Thyroid gland (tissue), 4 donors: ENCODE measurements at regions not wholly inside any gene's neighbourhood (a gene's known extent, or its start where the extent isn't known, plus 50 kb on each side); places are given as distances from the start of the nearest gene placed in this dataset.

Experiments used
- CTCF ChIP-seq, 6 experiments: fragments of 200-600 bp in 3 of 6; fragments of 450-650 bp in 3 of 6; sonication (generic) in 3 of 6; IDR thresholded peaks; one replicate each; pipeline ENCODE4 v1.5.1; 2016 to 2019; ENCODE audit warnings: antibody characterized with exemption in 6 of 6, mild to moderate bottlenecking in 2 of 6, inconsistent platforms in 1 of 6, moderate library complexity in 1 of 6
- POLR2A ChIP-seq, 2 donors: fragments of 450-650 bp; IDR thresholded peaks; one replicate each; pipeline ENCODE4 v1.6.1; 2017; ENCODE audit warnings: antibody characterized with exemption in 2 of 2, mild to moderate bottlenecking in 2 of 2, moderate library complexity in 1 of 2

- TF ChIP-seq CTCF (IDR thresholded peaks at IDR 0.05) (no peak), POLR2A (IDR thresholded peaks at IDR 0.05) (no peak)
These were observed 270.2 kb downstream of the TMEM167A start for GRCh38 chr5:82807021-82807420.
